ENCODE measurements at regions not wholly inside any gene's neighbourhood (a gene's known extent, or its start where the extent isn't known, plus 50 kb on each side); places are given as distances from the start of the nearest gene placed in this dataset.

DNA sequence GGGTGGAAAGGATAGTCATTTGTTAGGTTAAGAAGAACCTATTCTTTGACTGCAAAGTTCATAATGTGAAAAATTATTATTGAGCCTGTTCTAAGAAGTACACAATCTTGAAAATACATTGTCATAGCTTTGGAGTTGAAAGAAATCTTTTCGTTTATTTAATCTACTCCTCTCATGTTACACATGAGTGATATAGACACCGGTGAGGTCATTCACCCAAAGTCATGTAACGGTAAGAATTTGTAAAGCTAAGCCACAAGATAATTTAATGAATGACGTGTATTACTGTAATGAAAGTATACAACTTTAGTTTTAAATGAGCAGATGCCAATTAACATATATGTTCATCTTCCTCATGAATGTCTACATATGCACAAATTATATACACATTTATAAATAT lies 284.1 kb upstream of the PDE4D start:
- H3K23me2 ChIP-seq (ENCODE audit: insufficient read length, low read depth, low read length, poor library complexity, severe bottlenecking), result no peaks in the 10 kb centered on the region
- H3K9ac ChIP-seq (ENCODE audit: extremely low read depth, insufficient read length, low read length), result no peak overlapping the region
- no peak overlapping the region for H4K8ac ChIP-seq (replicated peaks; ENCODE audit: insufficient read length, low read depth, low read length)
- no peak overlapping the region for H3K23ac ChIP-seq (ENCODE audit: insufficient read length, low read depth, low read length)
- no peak overlapping the region for H3K27ac ChIP-seq (ENCODE audit: insufficient read length, low read depth, low read length)
- no peaks in the 10 kb centered on the region for H3K79me2 ChIP-seq (ENCODE audit: insufficient read depth, low read length)
- H3K4me2 ChIP-seq (ENCODE audit: insufficient read depth, insufficient read length, low read length), result no peak overlapping the region
- H3K4ac ChIP-seq (ENCODE audit: low read depth, low read length), result no peak overlapping the region
- H2BK5ac ChIP-seq (ENCODE audit: insufficient read length, low read length), result no peak overlapping the region
- no peaks in the 10 kb centered on the region for H3K27me3 ChIP-seq (ENCODE audit: insufficient read depth, low read length)
- H3K9me3 Mint-ChIP-seq, result no peaks in the 10 kb centered on the region; a peak in 1 of 5 replicates
- H3K18ac ChIP-seq (ENCODE audit: insufficient read length, low read depth, low read length), result no peak overlapping the region
- H3K79me1 ChIP-seq (ENCODE audit: insufficient read depth, low read depth, low read length, poor library complexity, severe bottlenecking), result no peaks in the 10 kb centered on the region
- H3K27ac Mint-ChIP-seq, result no peak overlapping the region
- no peak overlapping the region for H4K91ac ChIP-seq (ENCODE audit: insufficient read length, low read depth, low read length)
- H2AK5ac ChIP-seq (ENCODE audit: insufficient read length, low read length), result no peak overlapping the region
- H2BK20ac ChIP-seq (ENCODE audit: low read depth, low read length, poor library complexity, severe bottlenecking), result no peak overlapping the region
- TF ChIP-seq, protein P1, sequence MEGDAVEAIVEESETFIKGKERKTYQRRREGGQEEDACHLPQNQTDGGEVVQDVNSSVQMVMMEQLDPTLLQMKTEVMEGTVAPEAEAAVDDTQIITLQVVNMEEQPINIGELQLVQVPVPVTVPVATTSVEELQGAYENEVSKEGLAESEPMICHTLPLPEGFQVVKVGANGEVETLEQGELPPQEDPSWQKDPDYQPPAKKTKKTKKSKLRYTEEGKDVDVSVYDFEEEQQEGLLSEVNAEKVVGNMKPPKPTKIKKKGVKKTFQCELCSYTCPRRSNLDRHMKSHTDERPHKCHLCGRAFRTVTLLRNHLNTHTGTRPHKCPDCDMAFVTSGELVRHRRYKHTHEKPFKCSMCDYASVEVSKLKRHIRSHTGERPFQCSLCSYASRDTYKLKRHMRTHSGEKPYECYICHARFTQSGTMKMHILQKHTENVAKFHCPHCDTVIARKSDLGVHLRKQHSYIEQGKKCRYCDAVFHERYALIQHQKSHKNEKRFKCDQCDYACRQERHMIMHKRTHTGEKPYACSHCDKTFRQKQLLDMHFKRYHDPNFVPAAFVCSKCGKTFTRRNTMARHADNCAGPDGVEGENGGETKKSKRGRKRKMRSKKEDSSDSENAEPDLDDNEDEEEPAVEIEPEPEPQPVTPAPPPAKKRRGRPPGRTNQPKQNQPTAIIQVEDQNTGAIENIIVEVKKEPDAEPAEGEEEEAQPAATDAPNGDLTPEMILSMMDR (conservative IDR thresholded peaks at IDR 0.05), result no peak
- no peaks in the 10 kb centered on the region for H4K20me1 ChIP-seq (ENCODE audit: control insufficient read depth, insufficient read depth, insufficient read length)
- H3K4me1 Mint-ChIP-seq, result peaks cover 2 to 4% of the 10 kb centered on the region in 2 experiments; a peak in 2 of 4 replicates
- H3K9me3 ChIP-seq (ENCODE audit: control insufficient read depth, low read depth, low read length), result no peaks in the 10 kb centered on the region
- no peaks in the 10 kb centered on the region for H3K4me1 ChIP-seq (ENCODE audit: insufficient read depth, low read length)
- H2AFZ ChIP-seq (ENCODE audit: low read length), result no peak overlapping the region
- WGBS (ENCODE audit: extremely low coverage, insufficient read length, low lambda C conversion rate), result no CpG with 5 or more reads among the region's 4 CpGs
- H2BK15ac ChIP-seq (ENCODE audit: low read depth, low read length), result no peak overlapping the region
- no peak overlapping the region for H3K14ac ChIP-seq (ENCODE audit: insufficient read depth, low read length)
- no peak overlapping the region for H2BK120ac ChIP-seq (ENCODE audit: low read depth, low read length, poor library complexity, severe bottlenecking)
- H3K36me3 Mint-ChIP-seq (ENCODE audit: insufficient read depth in 1 of 3, low read depth in 3 of 3), result no peaks in the 10 kb centered on the region; a peak in 1 of 7 replicates
- no peak overlapping the region for H3K4me3 Mint-ChIP-seq
- no peak overlapping the region for H3K56ac ChIP-seq (ENCODE audit: insufficient read length, low read depth, low read length)
- H4K5ac ChIP-seq (ENCODE audit: insufficient read length, low read depth, low read length), result no peak overlapping the region
- H2BK12ac ChIP-seq (ENCODE audit: insufficient read length, low read depth, low read length), result no peak overlapping the region
- DNase-seq, result no peak
- H3K27me3 Mint-ChIP-seq (ENCODE audit: low read depth), result no peaks in the 10 kb centered on the region
- no peak overlapping the region for H3T11ph ChIP-seq (ENCODE audit: low read length)

Measured in H9 (cell line).